Heart left ventricle (tissue), 16 donors: ENCODE measurements at regions not wholly inside any gene's neighbourhood (a gene's known extent, or its start where the extent isn't known, plus 50 kb on each side); places are given as distances from the start of the nearest gene placed in this dataset.

ENCODE experiments used
- ATAC-seq, 4 donors: fragments of 200-7000 bp; cut with Tn5 transposase; one replicate each; pipeline ENCODE4 v1.9.1; 2020 to 2022; ENCODE audit warnings: moderate library complexity in 4 of 4, mild to moderate bottlenecking in 3 of 4, moderate number of reproducible peaks in 1 of 4
- DNase-seq, 5 donors: peaks; one replicate each; pipeline ENCODE4 v3.0.0-alpha.2; 2020
- H3K27ac ChIP-seq, 12 donors: fragments of 200-600 bp; sonication (generic) in 4 of 12; one replicate each; pipeline versions ENCODE4 v1.5.0 to v1.8.0; 2016 to 2022; ENCODE audit warnings: mild to moderate bottlenecking in 2 of 12
- H3K27me3 ChIP-seq, 9 donors: fragments of 200-600 bp; sonication (generic) in 2 of 9; one replicate each; pipeline versions ENCODE4 v1.5.1 to v1.8.0; 2016 to 2022; ENCODE audit warnings: mild to moderate bottlenecking in 3 of 9
- H3K36me3 ChIP-seq, 9 donors: fragments of 200-600 bp; sonication (generic) in 2 of 9; one replicate each; pipeline versions ENCODE4 v1.5.0 to v1.8.0; 2018 to 2022; ENCODE audit warnings: mild to moderate bottlenecking in 2 of 9
- H3K4me1 ChIP-seq, 12 donors: fragments of 200-600 bp; sonication (generic) in 4 of 12; one replicate each; pipeline versions ENCODE4 v1.5.0 to v1.8.0; 2016 to 2022; ENCODE audit warnings: mild to moderate bottlenecking in 3 of 12
- H3K4me3 ChIP-seq, 12 donors: fragments of 200-600 bp; sonication (generic) in 4 of 12; one replicate each; pipeline versions ENCODE4 v1.5.0 to v1.8.0; 2017 to 2022; ENCODE audit warnings: mild to moderate bottlenecking in 9 of 12, moderate library complexity in 4 of 12
- H3K9me3 ChIP-seq, 12 donors: fragments of 200-600 bp; sonication (generic) in 4 of 12; one replicate each; pipeline versions ENCODE4 v1.5.0 to v1.8.0; 2016 to 2022; ENCODE audit warnings: mild to moderate bottlenecking in 1 of 12
- CTCF ChIP-seq, 12 donors: fragments of 200-600 bp; sonication (generic) in 4 of 12; IDR thresholded peaks; one replicate each; pipeline versions ENCODE4 v1.5.0 to v1.8.0; 2018 to 2022; ENCODE audit warnings: antibody characterized with exemption in 12 of 12, mild to moderate bottlenecking in 5 of 12
- POLR2A ChIP-seq, 2 donors: fragments of 450-650 bp; IDR thresholded peaks; one replicate each; pipeline ENCODE4 v1.6.1; 2017; ENCODE audit warnings: antibody characterized with exemption in 2 of 2, mild to moderate bottlenecking in 2 of 2, moderate library complexity in 2 of 2
- WGBS, 4 donors: extraction: QIAGEN DNeasy Blood & Tissue Kit in 2 of 4; methylation state at CpG; one replicate each; pipeline versions ENCODE4 v1.1.5 to v1.1.7; 2013 to 2018; 5-methylcytosine and 5-hydroxymethylcytosine counted together
- intact Hi-C, 10 donors: fragments of 100-400 bp; cut with DNase I; formaldehyde crosslinking; loops; one replicate each; pipeline versions ENCODE4 v1.11.1 to v1.14.2; 2022
- donor health status: ischemic (EF 13 %, LVEDD 7.1; RV severe dilation, severe dysfunction).
- donor health status: healthy with polysubstance abuse.
- donor health status: DM: no; HTN: yes; CAD: no.
- donor health status: DM: no; HTN: no; CAD: no.
- donor health status: ischemic (EF 25% LVEDD 6.9; RV normal size, moderate dysfunction).
- donor health status: ischemic (EF 25% LVEDD 5.7; RV mildly dilated, moderate dysfunction).
- donor health status: healthy.
- donor health status: DM: yes; HTN: yes; CAD: no.
- donor health status: ischemic (EF 35%, LVEDD 5.7; RV mildly dilated, moderate dysfunction).
- donor health status: nonischemic (EF 11% LVEDD 7.7; RV severe dilation, severe dysfunction).
- donor health status: DM: yes; HTN: yes; CAD: no.
- donor health status: PGD.
- donor health status: ischemic (EF 29% LVEDD 5.4; RV normal size, mild dysfunction).
- donor health status: nonischemic (EF 23%, LVEDD 6.1; RV moderate dilation, normal function).

DNA sequence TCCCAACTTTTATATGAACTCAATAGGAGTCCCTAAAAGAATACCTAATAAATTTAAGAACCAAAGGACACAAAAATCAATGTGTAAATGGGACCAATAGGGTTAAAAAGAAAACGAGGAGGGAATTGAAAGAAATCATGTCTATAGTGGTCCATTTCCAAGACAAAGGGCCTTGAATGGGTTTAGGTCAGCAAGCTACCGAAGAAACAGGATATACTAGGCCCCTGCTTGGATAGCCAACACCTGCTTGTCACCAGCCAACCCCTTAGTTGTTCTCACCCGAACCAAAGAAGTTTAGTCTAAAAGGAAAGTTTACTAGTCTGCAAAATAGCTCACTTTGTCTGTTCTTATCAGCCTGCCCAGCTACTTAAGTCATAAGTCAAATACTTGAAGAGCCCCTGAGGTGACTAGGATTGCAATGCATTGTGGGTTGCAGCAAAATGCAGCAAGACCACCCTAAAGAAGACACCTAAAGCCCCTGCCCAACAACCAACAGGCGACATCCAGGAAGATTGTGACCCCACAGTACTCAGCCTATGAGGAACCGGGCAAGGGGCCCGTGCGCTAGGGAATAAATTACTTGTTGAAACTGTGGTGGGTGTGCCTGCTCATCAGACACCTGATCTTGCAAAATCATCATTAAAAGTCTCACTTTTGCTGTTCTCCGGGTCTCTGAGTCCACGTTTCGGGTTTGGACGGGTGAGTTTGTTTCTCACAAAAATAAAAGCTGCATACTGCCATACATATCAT, 183.9 kb upstream of the PPP1R26 start:
- Histone ChIP-seq H3K27me3 (peaks cover 0 to 22% (median 13%) of the 10 kb centered on the region in 9 donors), H3K4me3 (no peak overlapping the region), H3K27ac (no peak overlapping the region), H3K4me1 (peaks cover 0 to 5% (median 0%) of the 10 kb centered on the region in 12 donors), H3K36me3 (no peaks in the 10 kb centered on the region), H3K9me3 (no peaks in the 10 kb centered on the region)
- intact Hi-C loops, result no loop called here
- WGBS, 4 donors, result 73 to 82% (median 78%) methylated on average over 11 of the region's 11 CpGs
- TF ChIP-seq CTCF (IDR thresholded peaks at IDR 0.05), result no peak
- TF ChIP-seq POLR2A (IDR thresholded peaks at IDR 0.05), result no peak
- DNase-seq (no peak), ATAC-seq (no peak)

DNA sequence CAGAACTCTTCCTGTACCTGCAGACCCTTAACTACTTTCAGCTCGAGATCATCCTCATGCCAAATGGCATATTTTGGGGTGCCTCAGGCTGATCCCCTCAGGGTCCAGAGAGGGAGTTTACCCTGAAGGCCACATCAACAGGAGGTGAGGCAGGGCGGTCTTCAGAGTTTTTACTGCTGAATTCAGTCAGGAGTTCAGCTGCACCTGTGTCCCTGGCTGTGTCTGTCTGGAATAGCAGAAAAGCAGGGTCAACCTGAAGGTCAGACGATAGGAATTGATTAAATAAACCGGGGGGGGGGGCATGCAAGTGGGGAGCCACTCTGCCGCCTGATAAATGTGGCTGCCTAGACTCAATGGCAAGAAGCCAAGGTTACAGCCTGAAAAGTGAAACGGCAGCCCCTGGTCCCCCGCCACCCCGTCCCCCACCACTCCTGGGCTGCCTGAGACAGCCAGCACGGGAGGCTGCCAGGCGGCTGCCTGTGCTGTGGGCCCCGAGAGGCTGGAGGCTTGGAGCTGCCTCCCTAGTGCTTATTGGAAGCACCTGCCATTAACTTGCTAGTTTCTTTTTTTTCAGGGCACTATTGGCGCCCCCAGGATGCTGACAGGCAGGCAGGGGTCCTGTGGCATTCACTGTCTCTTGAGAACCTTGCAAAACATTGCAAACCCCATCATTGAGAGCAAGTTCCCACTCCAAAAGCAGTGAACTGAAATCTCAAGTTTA, 182.7 kb upstream of the PPP1R26 start:
- TF ChIP-seq CTCF (IDR thresholded peaks at IDR 0.05) (no peak), POLR2A (IDR thresholded peaks at IDR 0.05) (no peak)
- H3K4me3 ChIP-seq, result no peak overlapping the region
- no peak overlapping the region for H3K27ac ChIP-seq
- no peaks in the 10 kb centered on the region for H3K9me3 ChIP-seq
- intact Hi-C loops, result no loop called here
- ATAC-seq, result no peak
- H3K27me3 ChIP-seq, result peaks cover 0 to 33% (median 24%) of the 10 kb centered on the region in 9 donors
- DNase-seq, result no peak
- 45 to 56% (median 51%) methylated on average over 12 of the region's 12 CpGs for WGBS, 4 donors
- peaks cover 0 to 5% (median 0%) of the 10 kb centered on the region in 12 donors for H3K4me1 ChIP-seq
- H3K36me3 ChIP-seq, result no peaks in the 10 kb centered on the region

DNA sequence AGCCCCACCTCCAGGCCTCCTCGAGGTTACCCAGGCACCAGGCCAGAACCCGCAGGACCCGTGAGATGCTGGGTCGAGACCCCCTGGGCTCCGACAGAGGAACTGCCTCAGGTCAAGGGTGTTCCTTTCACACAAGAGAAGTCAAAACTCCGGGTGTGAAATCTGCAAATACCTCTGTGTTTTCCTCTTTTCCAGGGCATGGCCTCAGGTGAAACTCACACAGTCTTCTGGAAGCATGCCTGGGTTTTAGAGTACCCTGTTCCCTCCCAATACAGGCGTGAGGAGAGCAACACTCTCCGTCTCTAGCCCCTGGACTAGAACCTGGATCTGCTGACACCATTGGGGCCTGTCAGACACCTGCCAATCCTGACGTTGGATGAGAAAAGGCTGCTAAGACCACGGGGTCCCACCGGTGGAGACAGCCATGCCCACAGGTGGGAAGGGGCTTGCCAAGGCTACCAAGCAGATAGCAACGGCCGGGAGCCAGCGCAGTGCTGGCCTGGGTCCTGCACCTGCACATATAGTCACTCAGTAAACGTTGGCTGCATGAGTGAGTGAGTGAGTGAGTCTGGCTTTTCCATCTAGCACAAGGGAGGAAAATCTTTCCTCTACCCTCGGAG, 182.0 kb upstream of the PPP1R26 start:
- 58 to 76% (median 63%) methylated on average over 16 of the region's 16 CpGs for WGBS, 4 donors
- H3K36me3 ChIP-seq, result no peaks in the 10 kb centered on the region
- H3K4me1 ChIP-seq, result peaks cover 0 to 5% (median 0%) of the 10 kb centered on the region in 12 donors
- no peak for TF ChIP-seq POLR2A (IDR thresholded peaks at IDR 0.05)
- TF ChIP-seq CTCF (IDR thresholded peaks at IDR 0.05), result no peak
- peaks cover 1 to 39% (median 30%) of the 10 kb centered on the region in 9 donors for H3K27me3 ChIP-seq
- DNase-seq (no peak), ATAC-seq (no peak)
- no peaks in the 10 kb centered on the region for H3K9me3 ChIP-seq
- no peak overlapping the region for H3K27ac ChIP-seq
- no peak overlapping the region for H3K4me3 ChIP-seq
- intact Hi-C loops, result no loop called here

GRCh38 chr9:135299239-135299590, 180.4 kb upstream of the PPP1R26 start:
- H3K9me3 ChIP-seq, result no peaks in the 10 kb centered on the region
- TF ChIP-seq CTCF (IDR thresholded peaks at IDR 0.05) (no peak), POLR2A (IDR thresholded peaks at IDR 0.05) (no peak)
- H3K36me3 ChIP-seq, result no peaks in the 10 kb centered on the region
- H3K4me3 ChIP-seq, result no peak overlapping the region
- peaks cover 0 to 5% (median 0%) of the 10 kb centered on the region in 12 donors for H3K4me1 ChIP-seq
- no peak for ATAC-seq
- intact Hi-C loops, result no loop called here
- WGBS, 4 donors, result 64 to 79% (median 70%) methylated on average over 10 of the region's 10 CpGs
- no peak for DNase-seq
- peaks cover 4 to 45% (median 31%) of the 10 kb centered on the region in 9 donors for H3K27me3 ChIP-seq
- H3K27ac ChIP-seq, result no peak overlapping the region
